ENCODE measurements at regions not wholly inside any gene's neighbourhood (a gene's known extent, or its start where the extent isn't known, plus 50 kb on each side); places are given as distances from the start of the nearest gene placed in this dataset.

- intact Hi-C loops (cut with DNase I) = no loop called here
- DNase-seq = no peak
- no peak for ATAC-seq (ENCODE audit: poor library complexity)
Observed at GRCh38 chr2:118638453-118638852, 209.0 kb downstream of the EN1 start.

GRCh38 chr2:118635891-118636290, 211.6 kb downstream of the EN1 start:
- ATAC-seq (ENCODE audit: poor library complexity) = no peak
- intact Hi-C loops (cut with DNase I) = no loop called here
- DNase-seq = no peak

GRCh38 chr2:118634876-118635275, 212.6 kb downstream of the EN1 start:
- intact Hi-C loops (cut with DNase I) = no loop called here
- ATAC-seq (ENCODE audit: poor library complexity) (no peak), DNase-seq (no peak)

GRCh38 chr2:118633371-118634018, 214.0 kb downstream of the EN1 start:
- no peak for ATAC-seq (ENCODE audit: poor library complexity)
- DNase-seq = no peak
- intact Hi-C loops (cut with DNase I) = no loop called here

GRCh38 chr2:118632921-118633320, 214.5 kb downstream of the EN1 start:
- intact Hi-C loops (cut with DNase I) = no loop called here
- no peak for DNase-seq
- ATAC-seq (ENCODE audit: poor library complexity) = no peak

- no peak for ATAC-seq (ENCODE audit: poor library complexity)
- intact Hi-C loops (cut with DNase I) = no loop called here
- no peak for DNase-seq
Observed at GRCh38 chr2:118627156-118627555, 220.3 kb downstream of the EN1 start.

GRCh38 chr2:118622913-118623312, 224.5 kb downstream of the EN1 start:
- ATAC-seq (ENCODE audit: poor library complexity) (no peak), DNase-seq (no peak)
- intact Hi-C loops (cut with DNase I) = no loop called here

- ATAC-seq (ENCODE audit: poor library complexity) = no peak
- intact Hi-C loops (cut with DNase I) = no loop called here
- no peak for DNase-seq
Observed at GRCh38 chr2:118622108-118622507, 225.3 kb downstream of the EN1 start.

- no peak for DNase-seq
- ATAC-seq (ENCODE audit: poor library complexity) = no peak
- intact Hi-C loops (cut with DNase I) = no loop called here
Observed at GRCh38 chr2:118618279-118618678, 229.2 kb downstream of the EN1 start.

GRCh38 chr2:118616432-118616831, 231.0 kb downstream of the EN1 start:
- DNase-seq (no peak), ATAC-seq (ENCODE audit: poor library complexity) (no peak)
- intact Hi-C loops (cut with DNase I) = no loop called here

- intact Hi-C loops (cut with DNase I) = no loop called here
- ATAC-seq (ENCODE audit: poor library complexity) (no peak), DNase-seq (no peak)
Observed at GRCh38 chr2:118614841-118615271, 232.6 kb downstream of the EN1 start.

GRCh38 chr2:118613737-118614136, 233.7 kb downstream of the EN1 start:
- intact Hi-C loops (cut with DNase I) = no loop called here
- ATAC-seq (ENCODE audit: poor library complexity) (no peak), DNase-seq (no peak)

- ATAC-seq (ENCODE audit: poor library complexity) = no peak
- intact Hi-C loops (cut with DNase I) = no loop called here
Observed at GRCh38 chr2:118611691-118612090, 235.8 kb downstream of the EN1 start.

GRCh38 chr2:118609138-118609537, 238.3 kb downstream of the EN1 start:
- DNase-seq = no peak
- no peak for ATAC-seq (ENCODE audit: poor library complexity)
- intact Hi-C loops (cut with DNase I) = no loop called here

More at GRCh38 chr2:118611691-118612090, 235.8 kb downstream of the EN1 start:
- DNase-seq = no peak

GRCh38 chr2:118607641-118608040, 239.8 kb downstream of the EN1 start:
- ATAC-seq (ENCODE audit: poor library complexity) (no peak), DNase-seq (no peak)
- intact Hi-C loops (cut with DNase I) = no loop called here

- intact Hi-C loops (cut with DNase I) = no loop called here
- ATAC-seq (ENCODE audit: poor library complexity) (no peak), DNase-seq (no peak)
Observed at GRCh38 chr2:118604811-118605210, 242.6 kb downstream of the EN1 start.

GRCh38 chr2:118604371-118604770, 243.1 kb downstream of the EN1 start:
- ATAC-seq (ENCODE audit: poor library complexity) = no peak
- DNase-seq = no peak
- intact Hi-C loops (cut with DNase I) = no loop called here

GRCh38 chr2:118599141-118599540, 248.3 kb downstream of the EN1 start:
- intact Hi-C loops (cut with DNase I) = no loop called here
- ATAC-seq (ENCODE audit: poor library complexity) (no peak), DNase-seq (no peak)

GRCh38 chr2:118596620-118597019, 250.8 kb downstream of the EN1 start:
- ATAC-seq (ENCODE audit: poor library complexity) (no peak), DNase-seq (no peak)
- intact Hi-C loops (cut with DNase I) = no loop called here

- ATAC-seq (ENCODE audit: poor library complexity) (no peak), DNase-seq (no peak)
- intact Hi-C loops (cut with DNase I) = no loop called here
Observed at GRCh38 chr2:118593257-118593656, 254.2 kb downstream of the EN1 start.

GRCh38 chr2:118591223-118591622, 256.2 kb downstream of the EN1 start:
- no peak for ATAC-seq (ENCODE audit: poor library complexity)
- intact Hi-C loops (cut with DNase I) = no loop called here
- no peak for DNase-seq

All from Right ventricle myocardium superior (tissue), 1 donor.